Activated gamma-delta T cell treated with anti-CD3 and anti-CD28 coated beads, Interleukin-2, amount 50 U/mL, for 16 hours (primary cell): ENCODE measurements at regions not wholly inside any gene's neighbourhood (a gene's known extent, or its start where the extent isn't known, plus 50 kb on each side); places are given as distances from the start of the nearest gene placed in this dataset.
"Not testable (repeated sequence)": the region's sequence is repeated elsewhere in the genome, so short reads cannot be mapped to it uniquely, and the experiment has no call there.

Experiments
- DNase-seq: peaks from one replicate; pipeline ENCODE4 v3.0.0-alpha.2; 2020; ENCODE audit warnings: low read depth

GRCh38 chr5:164998142-164998541 is 1492.7 kb downstream of the MAT2B start:
- DNase-seq, result no peak

GRCh38 chr5:164998590-164998989 is 1493.2 kb downstream of the MAT2B start:
- DNase-seq, result no peak

DNA sequence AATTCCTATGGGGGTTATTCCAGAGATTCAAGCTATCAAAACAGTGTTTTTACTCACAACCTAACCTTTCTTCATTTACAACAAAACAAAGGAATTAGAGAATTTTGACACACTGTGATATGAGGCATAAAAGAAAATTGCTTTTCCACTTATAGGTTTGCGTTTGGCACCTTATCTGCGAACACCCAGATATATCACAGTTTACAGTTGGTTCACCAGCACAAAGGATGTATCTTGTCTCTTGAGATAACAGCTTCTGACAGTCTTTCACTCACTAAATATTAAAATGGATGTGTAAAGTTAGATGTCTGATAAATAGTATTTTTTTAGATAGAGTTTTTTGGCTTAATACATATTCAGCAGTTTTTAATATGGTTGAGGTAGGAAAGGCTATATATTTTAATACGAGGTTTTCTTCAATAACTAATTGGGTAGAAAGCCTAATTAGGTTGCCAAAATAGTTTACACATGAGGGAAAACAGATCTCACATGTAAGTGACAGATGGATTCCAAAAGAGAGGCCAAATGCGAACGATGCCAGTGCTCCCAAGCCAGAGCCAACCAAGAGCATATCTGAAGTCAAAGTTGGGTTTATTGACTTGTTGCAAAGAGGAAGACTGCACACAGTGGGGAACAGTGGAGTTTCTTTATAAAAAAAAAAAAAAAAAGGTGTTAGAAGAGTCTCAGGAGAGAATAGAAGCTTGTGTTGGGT is 1495.2 kb downstream of the MAT2B start:
- no peak for DNase-seq

DNA sequence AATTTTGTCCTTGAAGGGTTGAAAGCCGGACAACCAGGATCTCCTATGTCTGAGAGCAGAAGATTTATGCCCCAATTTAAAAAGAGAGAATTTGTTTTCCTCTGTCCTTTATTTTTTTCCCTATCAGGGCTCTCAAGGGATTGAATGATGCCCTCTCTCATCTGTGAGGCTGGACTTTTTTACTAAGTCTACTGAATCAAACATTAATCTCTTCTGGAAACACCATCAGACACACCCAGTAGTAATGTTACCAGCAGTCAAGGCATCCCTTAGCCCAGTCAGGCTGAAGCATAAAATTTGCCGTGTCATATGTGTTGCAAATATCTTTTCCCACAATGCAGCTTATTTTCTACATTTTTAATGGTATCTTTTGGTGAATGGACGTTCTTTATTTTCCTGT is 1497.9 kb downstream of the MAT2B start:
- DNase-seq, result no peak

DNA sequence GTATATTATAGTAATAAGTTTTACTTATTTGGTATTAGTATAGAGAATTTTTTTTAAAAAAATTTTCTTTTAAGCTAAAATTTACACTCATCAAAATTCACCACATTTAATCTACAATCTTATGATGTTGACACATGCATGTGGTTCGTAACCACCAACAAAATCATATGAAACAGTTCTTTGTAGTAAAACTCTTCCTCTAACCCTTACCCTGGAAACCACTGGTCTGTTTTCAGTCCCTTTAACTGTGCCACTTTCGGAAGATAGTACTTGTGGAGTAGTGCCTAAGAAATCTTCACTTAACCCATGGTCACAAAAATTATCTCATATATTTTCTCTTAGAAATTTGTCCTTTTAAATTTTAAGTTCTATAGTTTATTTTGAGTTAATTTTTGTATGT is 1498.8 kb downstream of the MAT2B start:
- DNase-seq, result no peak

DNA sequence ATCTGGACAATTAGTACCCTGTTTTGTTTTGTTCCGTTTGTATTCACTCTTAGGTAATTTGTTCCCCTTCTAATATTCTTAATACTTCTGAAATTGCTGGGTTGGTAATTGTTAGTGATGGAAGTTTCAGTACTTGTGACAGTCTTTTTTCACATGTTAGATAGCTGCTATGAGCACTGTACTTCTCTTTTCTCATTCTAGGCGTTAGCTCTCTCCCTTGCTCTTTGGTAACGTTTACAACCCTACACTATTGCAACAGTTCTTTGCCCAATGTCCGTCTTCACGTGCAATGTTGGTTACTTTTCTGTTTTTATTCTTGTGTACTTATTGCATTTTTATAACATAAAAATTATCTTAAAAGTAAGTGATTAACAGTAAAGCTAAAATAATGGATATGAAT is 1509.0 kb downstream of the MAT2B start:
- no peak for DNase-seq

DNA sequence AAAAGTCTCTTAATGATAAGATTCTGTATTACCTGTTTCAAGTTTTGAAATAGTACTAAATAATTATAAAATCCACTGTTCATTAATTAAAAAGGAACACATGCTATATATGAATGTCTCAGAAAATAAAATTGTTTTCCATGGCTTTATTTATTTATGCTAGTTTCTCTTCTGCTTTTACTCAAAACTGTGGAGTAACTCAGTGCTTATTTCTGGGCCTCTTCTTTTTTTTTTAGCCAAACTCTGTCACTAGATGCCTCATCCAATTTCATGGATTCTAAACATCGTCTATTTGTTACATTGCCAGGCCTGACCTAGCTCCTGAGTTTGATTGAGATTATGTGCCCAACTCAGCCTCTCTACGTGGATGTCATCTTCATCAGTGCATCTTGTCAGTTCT is 1509.7 kb downstream of the MAT2B start:
- DNase-seq, result no peak

GRCh38 chr5:165015547-165015946 is 1510.1 kb downstream of the MAT2B start:
- DNase-seq, result no peak

GRCh38 chr5:165026971-165027370 is 1521.6 kb downstream of the MAT2B start:
- no peak for DNase-seq

- no peak for DNase-seq
Observed at GRCh38 chr5:165028356-165028755, 1522.9 kb downstream of the MAT2B start.

DNA sequence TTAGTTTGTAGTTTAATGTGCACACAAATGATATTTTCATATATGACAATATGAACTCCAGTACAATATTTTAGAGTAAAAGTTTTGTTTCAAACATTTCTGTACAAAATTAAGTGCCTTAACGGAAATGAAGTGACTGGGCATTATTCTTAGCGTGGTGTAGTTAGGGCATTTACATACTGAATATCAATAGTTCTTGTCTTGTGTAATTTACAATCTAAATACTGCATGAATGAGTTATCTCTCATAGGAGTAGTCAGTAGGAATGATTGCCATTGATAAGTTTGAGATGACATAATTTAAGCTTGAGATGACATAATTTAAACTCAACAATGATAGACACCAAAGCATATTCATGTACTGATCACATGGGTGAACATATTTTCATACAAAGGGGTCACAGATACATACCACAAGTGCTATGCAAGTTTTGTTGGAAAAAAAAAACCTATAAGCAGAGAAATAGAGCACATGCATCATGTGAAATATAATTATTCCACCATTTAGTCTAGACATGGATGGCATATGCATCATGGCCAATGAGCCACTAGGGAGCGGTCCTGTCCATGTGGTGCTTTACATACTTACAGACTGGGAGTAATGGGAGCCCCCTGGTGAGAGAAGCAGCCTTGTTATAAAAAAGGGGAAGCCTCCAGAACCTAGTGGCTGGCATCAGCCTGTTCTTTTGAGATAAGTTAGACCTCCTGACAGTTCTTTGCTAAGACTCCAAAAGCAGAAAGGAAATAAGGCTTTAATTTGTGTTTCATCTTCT is 1523.9 kb downstream of the MAT2B start:
- DNase-seq, result no peak

- DNase-seq, result no peak
Observed at GRCh38 chr5:165030971-165031370, 1525.6 kb downstream of the MAT2B start.

- DNase-seq, result no peak
Observed at GRCh38 chr5:165031371-165031770, 1526.0 kb downstream of the MAT2B start.

DNA sequence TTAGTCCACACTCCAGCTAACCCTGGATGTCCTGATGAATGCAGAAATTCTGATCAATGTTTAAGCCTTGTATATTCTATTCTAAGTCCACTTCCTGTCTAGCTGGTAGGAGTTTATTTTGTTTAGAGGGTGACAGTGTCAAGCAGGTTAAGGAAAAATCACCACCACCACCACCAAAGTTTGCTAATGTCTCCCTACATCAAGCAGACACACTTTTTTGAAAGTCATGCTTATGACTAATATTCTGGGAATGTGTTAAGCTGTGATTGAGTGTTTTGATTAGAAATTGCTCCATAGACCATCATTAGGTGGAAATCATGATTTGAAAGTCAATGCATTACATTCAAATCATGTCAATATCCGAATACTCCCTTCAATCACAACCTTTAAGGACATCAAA is 1530.1 kb downstream of the MAT2B start:
- no peak for DNase-seq

GRCh38 chr5:165039748-165040147 is 1534.3 kb downstream of the MAT2B start:
- DNase-seq, result no peak

DNA sequence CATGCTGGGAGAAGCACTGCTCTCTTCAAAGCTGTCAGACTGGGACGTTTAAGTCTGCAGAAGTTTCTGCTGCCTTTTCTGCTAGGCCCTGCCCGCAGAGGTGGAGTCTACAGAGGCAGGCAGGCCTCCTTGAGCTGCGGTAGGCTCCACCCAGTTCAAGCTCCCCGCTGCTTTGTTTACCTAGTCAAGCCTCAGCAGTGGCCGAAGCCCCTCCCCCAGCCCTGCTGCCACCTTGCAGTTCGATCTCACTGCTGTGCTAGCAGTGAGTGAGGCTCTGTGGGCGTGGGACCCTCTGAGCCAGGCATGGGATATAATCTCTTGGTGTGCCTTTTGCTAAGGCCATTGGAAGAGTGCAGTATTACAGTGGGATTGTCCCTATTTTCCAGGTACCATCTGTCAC is 1540.5 kb downstream of the MAT2B start:
- DNase-seq, result not testable (repeated sequence)

DNA sequence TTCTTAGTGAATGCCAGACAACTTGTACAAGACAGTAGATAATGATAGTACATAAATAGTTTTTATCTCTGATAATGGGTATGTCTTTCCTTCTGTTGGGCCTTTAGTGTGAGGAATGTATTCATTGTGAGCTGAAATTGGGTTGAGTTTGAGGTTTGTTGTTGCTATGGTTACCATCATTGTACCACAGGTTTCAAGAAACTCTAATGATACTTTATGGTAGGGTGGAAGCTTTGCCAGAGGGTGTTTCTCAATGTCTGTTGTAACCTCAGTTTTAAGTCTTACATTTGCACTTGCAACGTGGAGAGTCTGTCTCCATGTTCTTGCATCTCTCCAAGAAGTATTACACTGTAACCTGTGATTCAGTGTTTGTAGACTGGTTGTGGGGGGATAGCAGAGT is 1550.1 kb downstream of the MAT2B start:
- DNase-seq, result no peak

- DNase-seq, result no peak
Observed at GRCh38 chr5:165057145-165057544, 1551.7 kb downstream of the MAT2B start.

GRCh38 chr5:165066751-165067385 is 1561.4 kb downstream of the MAT2B start:
- no peak for DNase-seq

GRCh38 chr5:165076686-165077085 is 1571.3 kb downstream of the MAT2B start:
- no peak for DNase-seq

GRCh38 chr5:165079389-165079788 is 1574.0 kb downstream of the MAT2B start:
- no peak for DNase-seq

GRCh38 chr5:165083394-165083793 is 1578.0 kb downstream of the MAT2B start:
- no peak for DNase-seq

DNA sequence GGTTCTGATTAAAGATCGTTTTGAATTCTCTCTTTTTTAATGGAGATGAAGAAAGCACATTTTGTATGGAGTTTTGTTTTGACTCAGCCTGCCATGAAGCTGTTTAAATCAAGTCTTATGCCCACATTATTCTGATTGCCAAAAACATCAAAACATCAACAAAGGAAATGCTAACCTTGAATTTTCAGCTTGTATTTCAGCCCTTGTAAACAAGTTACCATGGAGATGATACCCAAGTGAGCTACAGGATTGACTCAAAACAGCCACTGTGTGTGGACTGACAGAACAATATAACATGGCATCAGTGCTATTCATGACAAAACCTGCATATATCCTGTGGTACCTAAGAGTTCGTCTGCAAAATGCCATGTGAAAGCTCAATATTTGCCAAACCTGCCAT is 1581.0 kb downstream of the MAT2B start:
- DNase-seq, result no peak
